22Rv1 (cell line): ENCODE measurements at regions not wholly inside any gene's neighbourhood (a gene's known extent, or its start where the extent isn't known, plus 50 kb on each side); places are given as distances from the start of the nearest gene placed in this dataset.

Experiments used
- CTCF ChIP-seq: fragments of 450-650 bp; IDR thresholded peaks from 2 replicates; pipeline ENCODE4 v1.5.1; 2017; ENCODE audit warnings: mild to moderate bottlenecking
- ZFX ChIP-seq: fragments of 450-650 bp; IDR thresholded peaks from 2 replicates; pipeline ENCODE4 v1.6.1; 2017; ENCODE audit warnings: antibody characterized with exemption, borderline replicate concordance

- TF ChIP-seq CTCF (no peak), ZFX (no peak)
These were observed 217.4 kb upstream of the RUNX1 start for GRCh38 chr21:35266546-35266945.
